DND-41 (cell line): ENCODE measurements at regions not wholly inside any gene's neighbourhood (a gene's known extent, or its start where the extent isn't known, plus 50 kb on each side); places are given as distances from the start of the nearest gene placed in this dataset.
"Not testable (repeated sequence)": the region's sequence is repeated elsewhere in the genome, so short reads cannot be mapped to it uniquely, and the experiment has no call there.

Experiments
- ATAC-seq: fragments of 200-7000 bp; cut with Tn5 transposase; 3 replicates; pipeline ENCODE4 v1.9.1; 2021; ENCODE audit warnings: low read depth; ENCODE audit not compliant: insufficient read depth
- DNase-seq: peaks from one replicate; pipeline ENCODE4 v3.0.0-alpha.2; 2020
- H2AFZ ChIP-seq: 2 replicates; pipeline ENCODE4 v1.6.0; 2012; ENCODE audit warnings: low read depth, low read length
- H3K27ac ChIP-seq: 2 replicates; pipeline ENCODE4 v1.5.1; 2012; ENCODE audit warnings: low read length, inconsistent platforms
- H3K27me3 ChIP-seq: fragments of 200-600 bp; sonication (generic); 2 replicates; pipeline ENCODE4 v1.6.0; 2012; ENCODE audit warnings: low read length, mild to moderate bottlenecking, inconsistent platforms; ENCODE audit not compliant: insufficient read depth, poor library complexity
- H3K36me3 ChIP-seq: 2 replicates; pipeline ENCODE4 v1.5.1; 2012; ENCODE audit warnings: low read length, inconsistent platforms; ENCODE audit not compliant: insufficient read depth
- H3K4me1 ChIP-seq: 2 replicates; pipeline ENCODE4 v1.5.1; 2012; ENCODE audit warnings: mild to moderate bottlenecking, low read length; ENCODE audit not compliant: insufficient read depth
- H3K4me2 ChIP-seq: 2 replicates; pipeline ENCODE4 v1.6.0; 2012; ENCODE audit warnings: mild to moderate bottlenecking, moderate library complexity, low read length, inconsistent platforms; ENCODE audit not compliant: insufficient read depth
- H3K4me3 ChIP-seq, 2 experiments: fragments of 200-600 bp in 1 of 2; shearing (Covaris generic) in 1 of 2; 2 replicates each; pipeline ENCODE4 v1.5.1; 2012 to 2016; ENCODE audit warnings: inconsistent platforms in 2 of 2, low read length in 2 of 2, mild to moderate bottlenecking in 2 of 2, low read depth in 1 of 2, moderate library complexity in 1 of 2
- H3K79me2 ChIP-seq: 2 replicates; pipeline ENCODE4 v1.6.0; 2012; ENCODE audit warnings: low read length, inconsistent platforms; ENCODE audit not compliant: insufficient read depth
- H3K9ac ChIP-seq: 2 replicates; pipeline ENCODE4 v1.6.0; 2012; ENCODE audit warnings: low read depth, mild to moderate bottlenecking, inconsistent platforms, low read length, moderate library complexity
- H3K9me3 ChIP-seq: 2 replicates; pipeline ENCODE4 v1.5.1; 2012; ENCODE audit warnings: low read length, moderate library complexity, mild to moderate bottlenecking, inconsistent platforms; ENCODE audit not compliant: insufficient read depth, severe bottlenecking
- H4K20me1 ChIP-seq: 2 replicates; pipeline ENCODE4 v1.6.0; 2012; ENCODE audit warnings: low read length; ENCODE audit not compliant: insufficient read depth

DNA sequence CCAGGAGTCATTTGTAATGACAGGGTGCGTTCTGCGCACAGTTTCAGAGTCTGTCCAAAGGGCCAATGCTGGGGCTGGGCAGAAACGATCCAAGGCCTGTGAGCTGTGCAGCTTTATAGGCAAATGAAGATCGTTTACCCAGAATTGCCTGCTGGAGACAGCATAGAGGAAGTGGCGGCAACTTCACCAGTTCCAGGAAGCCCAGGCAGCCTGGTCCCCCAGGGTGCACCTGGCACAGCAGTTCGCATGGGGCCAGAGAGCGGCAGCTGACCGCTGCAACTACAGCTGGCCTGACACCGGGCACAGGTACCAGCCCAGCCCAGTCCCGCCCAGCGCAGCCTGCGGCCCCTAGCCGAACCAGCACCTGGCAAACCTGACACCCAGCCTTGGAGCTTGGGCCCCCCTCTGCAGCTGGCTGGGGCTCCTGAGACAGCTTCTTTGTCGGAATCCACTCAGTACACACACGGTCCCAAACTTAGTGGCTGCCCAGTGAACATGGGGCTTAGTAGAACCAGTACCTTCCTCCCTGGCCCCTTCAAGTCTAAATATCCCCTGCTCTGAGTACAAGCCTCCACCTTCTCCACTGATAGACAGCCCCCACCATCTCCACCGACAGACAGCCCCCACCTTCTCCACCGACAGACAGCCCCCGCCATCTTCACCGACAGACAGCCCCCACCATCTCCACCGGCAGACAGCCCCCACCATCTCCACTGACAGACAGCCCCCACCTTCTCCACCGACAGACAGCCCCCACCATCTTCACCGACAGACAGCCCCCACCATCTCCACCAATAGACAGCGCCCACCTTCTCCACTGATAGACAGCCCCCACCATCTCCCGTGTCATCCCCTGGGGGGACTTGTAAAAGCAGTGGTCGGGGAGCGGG, 62.7 kb upstream of the SPN start:
- not testable (repeated sequence) for H3K9me3 ChIP-seq, H3K27me3 ChIP-seq, H3K36me3 ChIP-seq
- DNase-seq (peak; percentile 86), ATAC-seq (peak; percentile 82)
- peak overlapping the region; percentile 62 for H2AFZ ChIP-seq
- H3K9ac ChIP-seq: peak overlapping the region; percentile 68
- H3K79me2 ChIP-seq: peaks cover 87% of the 10 kb centered on the region
- peak overlapping the region; percentile 77 for H3K4me2 ChIP-seq
- peak overlapping the region; percentile 8 to 59; a peak in 3 of 4 replicates for H3K4me3 ChIP-seq
- H3K27ac ChIP-seq: peak overlapping the region; percentile 93
- peaks cover 32% of the 10 kb centered on the region; the same call in 1 of the 2 replicates for H4K20me1 ChIP-seq
- peaks cover 51% of the 10 kb centered on the region for H3K4me1 ChIP-seq

DNA sequence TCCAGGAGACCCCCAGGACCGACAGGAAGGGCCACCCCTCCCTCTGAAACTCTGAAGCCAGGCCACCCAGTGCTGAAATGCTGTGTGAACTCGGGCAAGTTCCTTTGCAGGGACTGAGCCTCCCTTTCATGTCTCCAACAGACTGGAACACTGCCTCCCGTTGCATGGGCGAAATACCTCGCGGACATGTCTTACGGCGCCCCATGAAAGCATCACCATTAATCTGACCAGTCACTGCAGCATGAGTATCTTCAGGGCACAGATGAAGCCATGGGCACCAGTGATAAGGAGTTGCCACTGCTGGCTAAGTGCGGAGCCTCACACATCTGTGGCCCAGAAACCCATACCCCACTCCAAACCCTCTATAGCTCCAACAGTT, 60.8 kb upstream of the SPN start:
- H3K9ac ChIP-seq: peak overlapping the region; percentile 10; the same call in 1 of the 2 replicates
- H3K9me3 ChIP-seq, H2AFZ ChIP-seq, ATAC-seq, H3K4me3 ChIP-seq, DNase-seq, H3K27me3 ChIP-seq: not testable (repeated sequence)
- peaks cover 50% of the 10 kb centered on the region for H3K4me1 ChIP-seq
- peak overlapping the region; percentile 77; the same call in 1 of the 2 replicates for H3K4me2 ChIP-seq
- H3K36me3 ChIP-seq: peaks cover 14% of the 10 kb centered on the region
- peak overlapping the region; percentile 63 for H3K27ac ChIP-seq
- H3K79me2 ChIP-seq: peaks cover 87% of the 10 kb centered on the region
- peaks cover 42% of the 10 kb centered on the region; the same call in 1 of the 2 replicates for H4K20me1 ChIP-seq

DNA sequence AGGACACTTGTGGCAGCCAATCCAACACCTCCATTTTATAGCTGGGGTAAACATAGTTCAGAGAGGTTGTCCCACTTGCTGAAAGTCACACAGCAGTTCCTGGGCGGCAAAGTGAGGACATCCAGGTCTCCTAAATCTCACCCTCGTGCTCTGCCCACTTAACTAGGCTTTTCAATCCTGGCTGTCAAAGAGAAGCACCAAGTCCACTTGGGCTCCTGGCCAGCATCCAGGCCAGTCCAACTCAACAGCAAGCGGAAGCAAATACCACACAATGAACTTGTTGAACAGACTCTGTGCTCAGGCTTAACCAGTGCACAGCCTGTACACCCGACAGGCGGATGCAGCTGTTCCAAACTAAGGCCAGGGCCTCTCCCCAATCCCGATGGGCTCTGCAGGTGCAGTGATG, 60.4 kb upstream of the SPN start:
- not testable (repeated sequence) for DNase-seq, H2AFZ ChIP-seq, H3K9ac ChIP-seq, H3K27me3 ChIP-seq, H3K4me3 ChIP-seq, H3K27ac ChIP-seq, ATAC-seq, H3K9me3 ChIP-seq
- peaks cover 42% of the 10 kb centered on the region; the same call in 1 of the 2 replicates for H4K20me1 ChIP-seq
- H3K36me3 ChIP-seq: peaks cover 17% of the 10 kb centered on the region
- H3K4me2 ChIP-seq: peak overlapping the region; percentile 77; the same call in 1 of the 2 replicates
- H3K79me2 ChIP-seq: peaks cover 87% of the 10 kb centered on the region
- peaks cover 50% of the 10 kb centered on the region for H3K4me1 ChIP-seq

DNA sequence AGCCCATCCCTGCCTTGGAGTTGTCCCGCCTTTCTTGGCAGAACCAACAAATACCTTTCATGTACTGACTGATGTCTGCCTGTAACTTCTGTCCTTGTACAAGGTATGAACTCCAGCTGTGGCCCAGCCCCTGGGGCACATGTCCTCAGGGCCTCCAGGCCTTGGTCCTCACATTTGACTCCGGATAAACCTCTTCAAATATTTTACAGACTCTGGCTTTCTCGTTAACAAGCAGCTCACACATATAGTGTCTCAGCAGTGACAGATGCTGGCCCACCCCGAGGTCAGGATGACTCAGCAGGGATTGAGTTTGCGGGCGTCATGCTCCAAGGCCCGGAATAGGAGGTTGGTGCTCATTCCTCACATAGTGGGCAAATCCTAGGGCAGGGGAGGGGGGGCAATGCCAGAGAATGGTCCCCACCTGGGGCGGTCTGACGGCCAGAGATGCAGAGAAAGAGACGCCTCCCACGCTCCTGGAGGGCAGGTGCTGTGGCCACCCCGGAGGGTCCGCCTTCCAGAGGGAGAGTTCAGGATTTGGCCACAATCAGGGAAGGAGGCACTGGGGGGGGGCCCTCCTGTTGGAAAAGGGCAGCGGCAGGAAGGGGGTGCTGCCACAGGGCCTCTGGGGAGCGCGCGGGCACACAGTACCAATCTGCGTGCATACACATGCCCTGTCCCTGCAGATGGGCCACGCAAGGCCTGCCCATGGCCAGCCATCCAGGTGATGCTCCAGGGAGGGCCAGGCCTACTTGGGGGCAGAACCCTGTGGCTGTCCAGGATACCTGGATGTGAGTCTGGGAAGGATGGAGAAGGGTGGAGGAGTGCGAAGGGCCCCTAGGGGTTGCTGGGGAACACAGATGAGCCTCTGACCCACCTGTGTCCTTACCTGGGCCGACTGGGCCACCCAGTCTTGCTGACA, 58.2 kb upstream of the SPN start:
- not testable (repeated sequence) for H2AFZ ChIP-seq, H3K9ac ChIP-seq, H3K27me3 ChIP-seq, DNase-seq, H3K9me3 ChIP-seq, H3K4me3 ChIP-seq, ATAC-seq
- H3K79me2 ChIP-seq: peaks cover 89% of the 10 kb centered on the region
- H4K20me1 ChIP-seq: peaks cover 42% of the 10 kb centered on the region; the same call in 1 of the 2 replicates
- H3K4me2 ChIP-seq: peak overlapping the region; percentile 31; the same call in 1 of the 2 replicates
- H3K27ac ChIP-seq: peak overlapping the region; percentile 36; the same call in 1 of the 2 replicates
- peaks cover 20% of the 10 kb centered on the region for H3K36me3 ChIP-seq
- H3K4me1 ChIP-seq: peaks cover 44% of the 10 kb centered on the region

DNA sequence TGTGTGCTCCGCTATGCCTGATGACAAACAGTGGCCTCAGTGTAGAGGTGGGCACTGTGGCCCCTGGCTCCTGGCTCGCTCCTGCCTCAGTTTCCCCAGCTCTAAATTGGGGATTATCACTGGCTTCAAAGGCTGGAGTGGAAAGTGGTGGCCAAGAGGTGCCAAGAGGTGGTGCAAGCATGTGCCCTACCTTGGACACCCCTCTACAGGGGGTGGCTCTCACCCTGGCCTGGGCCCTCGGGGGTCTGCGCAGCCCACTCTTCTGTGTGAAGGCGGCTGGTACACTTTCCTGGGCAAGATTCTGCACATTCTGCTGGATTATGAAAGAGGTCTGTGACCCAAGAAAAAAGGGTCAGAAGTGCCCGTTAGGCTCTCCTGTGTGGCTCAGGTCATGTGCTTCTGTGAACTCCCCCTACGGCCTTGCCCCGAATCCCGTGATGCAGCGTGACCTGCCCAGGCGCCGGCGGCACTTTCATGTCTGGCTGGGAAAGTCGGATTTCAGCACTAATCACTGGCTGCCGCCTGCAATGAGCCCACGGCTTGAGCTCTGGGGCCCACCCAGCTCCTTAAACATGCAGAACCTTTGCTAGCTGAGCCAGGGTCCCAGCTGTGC, 57.3 kb upstream of the SPN start:
- not testable (repeated sequence) for H3K27me3 ChIP-seq, H2AFZ ChIP-seq, H3K9ac ChIP-seq, H3K27ac ChIP-seq, ATAC-seq, H3K4me3 ChIP-seq, H3K9me3 ChIP-seq, DNase-seq
- H3K4me1 ChIP-seq: peaks cover 40% of the 10 kb centered on the region
- peaks cover 20% of the 10 kb centered on the region for H3K36me3 ChIP-seq
- H3K4me2 ChIP-seq: peak overlapping the region; percentile 31; the same call in 1 of the 2 replicates
- peaks cover 91% of the 10 kb centered on the region for H3K79me2 ChIP-seq
- H4K20me1 ChIP-seq: peaks cover 41% of the 10 kb centered on the region; the same call in 1 of the 2 replicates

DNA sequence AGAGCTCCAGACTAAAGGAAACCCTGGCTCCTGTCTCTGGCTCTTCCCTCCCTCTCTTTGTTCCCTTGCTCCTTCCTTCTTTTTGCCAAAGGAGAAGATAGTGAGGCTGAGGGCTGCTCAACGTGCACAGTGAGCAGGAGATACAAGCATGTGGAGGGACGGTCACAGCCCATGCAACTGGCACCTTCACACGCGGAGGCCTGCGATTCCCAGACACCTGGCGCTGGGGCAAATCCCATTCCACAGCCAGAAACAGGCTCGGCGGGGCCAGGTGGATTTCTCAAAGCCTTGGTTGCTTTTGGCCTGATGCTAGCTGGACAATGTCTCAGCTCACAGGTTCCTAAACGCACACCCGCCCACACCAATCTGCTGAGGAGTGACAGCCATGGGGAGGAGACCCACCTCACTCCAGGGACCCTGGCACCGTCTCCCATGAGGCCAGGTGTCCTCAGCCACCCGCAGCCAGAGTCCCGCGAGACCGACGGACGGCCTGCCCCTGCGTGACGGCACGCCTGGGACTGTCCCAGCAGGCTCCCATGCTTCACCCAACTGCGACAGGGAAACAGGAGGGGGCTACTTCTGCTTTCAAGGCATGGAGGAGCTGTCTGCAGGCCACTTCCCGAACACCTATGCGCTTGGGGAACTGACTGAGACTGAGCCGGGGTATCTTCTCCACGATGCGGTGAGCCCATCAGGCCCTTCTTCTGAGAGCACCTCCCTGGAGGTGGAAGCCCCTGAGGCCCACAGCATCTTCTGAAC, 56.2 kb upstream of the SPN start:
- not testable (repeated sequence) for DNase-seq, H3K27ac ChIP-seq, H2AFZ ChIP-seq, ATAC-seq, H3K27me3 ChIP-seq, H3K4me3 ChIP-seq, H3K4me2 ChIP-seq, H3K9me3 ChIP-seq, H3K9ac ChIP-seq
- Histone ChIP-seq H4K20me1 (peaks cover 37% of the 10 kb centered on the region), H3K36me3 (peaks cover 20% of the 10 kb centered on the region), H3K4me1 (peaks cover 35% of the 10 kb centered on the region), H3K79me2 (peaks cover 88% of the 10 kb centered on the region)

DNA sequence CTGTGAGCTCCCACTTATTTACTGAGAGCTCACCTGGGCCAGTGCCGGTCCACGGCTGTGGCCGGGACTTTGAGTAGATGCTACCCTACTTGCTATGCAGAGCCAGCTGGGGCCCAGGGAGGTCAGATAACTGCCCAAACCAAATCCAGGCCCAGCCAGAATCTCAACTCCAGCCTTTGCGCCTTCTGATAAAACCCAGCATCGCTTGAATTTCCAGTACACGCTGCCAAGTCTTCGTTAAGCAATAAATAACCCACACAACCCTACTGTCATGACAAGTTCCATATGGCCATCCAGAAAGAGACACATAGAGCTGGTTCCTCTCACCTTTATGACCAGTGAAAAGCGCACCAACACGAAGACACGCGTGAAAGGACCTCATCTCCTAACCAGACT, 55.6 kb upstream of the SPN start:
- Histone ChIP-seq H3K4me1 (peaks cover 29% of the 10 kb centered on the region), H3K79me2 (peaks cover 86% of the 10 kb centered on the region), H3K36me3 (peaks cover 20% of the 10 kb centered on the region), H4K20me1 (peaks cover 32% of the 10 kb centered on the region)
- not testable (repeated sequence) for H3K4me3 ChIP-seq, H3K9ac ChIP-seq, DNase-seq, H2AFZ ChIP-seq, H3K27ac ChIP-seq, H3K27me3 ChIP-seq, H3K9me3 ChIP-seq, H3K4me2 ChIP-seq, ATAC-seq
